Effector CD4-positive, alpha-beta T cell (primary cell): ENCODE measurements at regions not wholly inside any gene's neighbourhood (a gene's known extent, or its start where the extent isn't known, plus 50 kb on each side); places are given as distances from the start of the nearest gene placed in this dataset.

Experiments used
- DNase-seq: peaks from one replicate; pipeline ENCODE4 v3.0.0-alpha.2; 2020

DNA sequence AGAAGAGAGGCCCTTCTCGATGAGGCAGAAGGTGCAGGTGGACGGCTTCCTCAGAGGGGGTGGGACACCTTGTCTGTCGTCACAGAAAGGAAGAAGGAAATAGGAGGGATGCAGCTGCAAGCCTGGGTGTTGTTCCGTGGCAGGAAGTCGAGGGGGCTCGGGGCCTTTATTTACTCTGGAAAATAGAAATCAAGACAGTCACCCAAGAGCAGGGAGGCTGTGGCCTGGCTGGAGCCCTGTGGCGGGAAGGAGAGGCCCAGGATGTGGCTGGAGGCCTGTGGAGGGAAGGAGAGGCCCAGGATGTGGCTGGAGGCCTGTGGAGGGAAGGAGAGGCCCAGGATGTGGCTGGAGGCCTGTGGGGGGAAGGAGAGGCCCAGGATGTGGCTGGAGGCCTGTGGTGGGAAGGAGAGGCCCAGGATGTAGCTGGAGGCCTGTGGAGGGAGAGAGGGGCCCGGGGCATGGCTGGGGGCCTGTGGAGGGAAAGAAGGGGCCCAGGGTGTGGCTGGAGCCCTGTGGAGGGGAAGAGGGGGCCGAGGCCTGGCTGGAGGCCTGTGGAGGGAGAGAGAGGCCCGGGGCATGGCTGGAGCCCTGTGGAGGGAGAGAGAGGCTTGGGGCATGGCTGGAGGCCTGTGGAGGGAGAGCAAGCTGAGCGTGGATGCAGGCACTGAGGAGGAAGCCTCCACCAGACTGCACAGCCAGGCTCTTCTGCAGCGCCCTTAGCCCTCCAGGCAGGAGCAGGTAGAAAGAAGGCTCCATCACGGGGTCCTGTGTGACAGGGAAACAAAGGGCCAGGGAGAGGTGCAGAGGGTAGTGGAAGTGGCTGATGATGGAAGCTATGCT lies 97.3 kb upstream of the SFMBT2 start:
- no peak for DNase-seq

DNA sequence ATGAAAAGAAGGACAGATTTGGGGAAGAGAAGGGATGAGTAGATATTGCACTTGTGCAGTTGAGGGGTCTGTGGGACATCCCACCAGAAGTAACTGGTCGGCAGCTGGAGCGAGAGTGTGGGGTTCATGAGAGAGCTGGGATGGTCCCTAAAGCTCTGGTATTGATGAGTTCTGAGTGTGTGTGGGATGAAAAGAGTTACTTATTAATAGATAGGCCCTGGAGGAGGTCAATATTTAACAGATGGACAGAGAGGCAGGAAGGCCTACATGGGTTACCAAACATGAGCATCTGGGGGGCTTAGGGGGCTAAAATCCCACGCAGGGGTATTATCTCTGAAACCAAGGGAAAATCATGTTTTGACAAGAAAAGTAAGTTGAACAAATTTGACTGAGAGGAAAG lies 95.7 kb upstream of the SFMBT2 start:
- no peak for DNase-seq

DNA sequence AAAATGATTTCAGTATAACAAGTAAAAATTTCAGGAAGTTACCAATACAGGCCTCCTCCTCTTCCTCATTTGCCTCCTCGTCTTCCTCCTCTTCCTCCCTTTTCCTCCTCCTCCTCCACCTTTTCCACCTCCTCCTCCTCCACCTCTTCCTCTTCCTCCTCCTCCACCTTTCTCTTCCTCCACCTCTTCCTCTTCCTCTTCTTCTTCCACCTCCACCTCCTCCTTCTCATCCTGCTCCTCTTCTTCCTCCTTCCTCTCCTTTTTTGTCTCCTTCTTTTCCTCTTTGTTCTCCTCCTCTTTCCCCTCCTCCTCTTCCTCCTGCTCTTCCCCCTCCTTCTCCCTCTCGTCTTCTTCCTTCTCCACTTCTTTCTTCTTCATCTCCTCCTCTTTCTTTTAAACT lies 94.4 kb upstream of the SFMBT2 start:
- DNase-seq: no peak

DNA sequence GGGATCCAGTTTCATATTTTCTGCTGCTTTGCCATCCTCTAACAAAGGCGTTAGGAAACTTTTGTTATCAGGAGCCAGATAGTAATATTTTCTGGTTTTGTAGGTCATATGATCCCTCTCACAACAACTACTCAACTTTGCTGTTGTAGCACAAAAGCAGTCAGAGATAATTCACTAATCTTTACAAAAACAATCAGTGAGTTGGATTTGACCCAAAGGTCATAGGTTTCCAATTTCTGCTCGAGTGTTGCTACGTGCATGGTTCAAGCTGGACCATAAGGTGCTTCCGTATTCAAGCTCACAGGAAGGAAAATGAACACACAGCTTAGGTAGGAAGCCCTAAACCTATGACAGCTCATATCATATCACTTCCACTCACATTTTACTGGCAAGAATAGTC lies 92.4 kb upstream of the SFMBT2 start:
- DNase-seq: no peak

DNA sequence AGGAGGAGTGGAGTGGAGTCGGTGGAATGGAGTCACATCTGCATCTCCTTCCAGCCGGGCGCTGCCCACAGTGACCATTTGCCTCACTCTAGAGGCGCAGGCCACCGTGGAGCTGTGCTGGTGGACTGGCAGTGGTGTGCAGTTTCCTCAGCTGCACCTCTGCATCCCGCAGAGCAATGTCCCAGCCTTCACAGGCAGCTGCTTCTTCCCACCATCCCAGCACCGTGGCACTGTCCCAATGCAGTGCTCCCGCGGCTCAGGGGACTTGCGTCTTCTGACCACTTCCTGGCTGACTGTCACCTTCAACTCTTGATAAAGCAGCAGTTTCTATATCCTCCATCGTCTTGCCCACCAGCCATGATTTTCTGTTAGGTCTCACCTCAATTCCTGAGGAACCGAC lies 90.3 kb upstream of the SFMBT2 start:
- DNase-seq: no peak

- DNase-seq: no peak
Observed at GRCh38 chr10:7498111-7498510, 87.3 kb upstream of the SFMBT2 start.

GRCh38 chr10:7493996-7494395 lies 83.2 kb upstream of the SFMBT2 start:
- DNase-seq: no peak

GRCh38 chr10:7492660-7493046 lies 81.8 kb upstream of the SFMBT2 start:
- no peak for DNase-seq

DNA sequence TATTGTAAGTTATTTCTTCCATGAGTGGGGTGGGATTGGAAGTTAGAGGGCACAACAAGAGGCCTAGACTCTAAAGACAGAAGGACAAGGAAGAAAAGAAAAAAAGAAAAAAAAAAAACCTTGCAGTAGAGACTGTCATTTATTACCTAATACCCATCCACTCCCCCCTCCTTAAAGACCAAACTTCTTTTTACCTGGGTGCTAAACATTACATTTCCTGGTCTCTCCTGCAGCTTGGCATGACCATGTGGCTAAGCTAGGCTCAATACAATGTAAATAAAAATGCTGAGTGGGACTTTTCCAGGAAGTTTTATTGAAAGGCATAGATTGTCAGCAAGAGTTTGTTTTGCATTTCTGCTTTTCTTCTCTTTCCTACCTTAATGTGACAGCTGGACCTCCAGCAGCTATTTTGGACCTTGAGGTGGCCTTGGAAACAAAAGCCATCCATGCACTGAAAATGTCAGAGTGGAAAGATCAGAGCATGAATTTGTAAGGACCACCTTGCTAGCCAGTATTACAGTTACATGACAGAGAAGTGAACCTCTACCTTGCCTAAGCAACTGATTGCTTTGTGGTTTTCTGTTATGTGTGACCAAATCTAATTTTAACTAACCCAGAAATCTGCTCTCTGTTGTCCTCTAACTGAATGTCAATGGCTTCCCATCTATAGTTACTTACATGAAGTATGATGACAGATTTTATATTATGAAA lies 81.3 kb upstream of the SFMBT2 start:
- no peak for DNase-seq

DNA sequence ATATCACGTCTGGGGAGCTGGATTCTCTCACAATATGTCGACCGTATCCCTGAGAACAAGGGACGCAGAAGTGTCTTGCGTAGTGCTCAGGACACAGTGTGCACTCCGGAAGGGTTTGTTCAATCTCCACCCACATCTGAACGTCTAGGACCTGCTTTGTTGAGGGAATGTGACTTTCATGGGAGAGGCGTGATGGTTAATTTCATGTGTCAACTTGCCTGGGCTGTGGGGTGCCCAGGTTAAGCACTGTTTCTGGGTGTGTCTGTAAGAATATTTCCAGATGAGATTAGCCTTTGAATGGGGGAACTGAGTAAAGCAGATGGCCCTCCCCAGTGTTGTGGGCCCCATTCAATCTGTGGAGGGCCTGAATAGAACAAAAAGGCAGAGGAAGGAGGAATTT lies 80.4 kb upstream of the SFMBT2 start:
- DNase-seq: no peak

- no peak for DNase-seq
Observed at GRCh38 chr10:7488418-7488829, 77.6 kb upstream of the SFMBT2 start.

DNA sequence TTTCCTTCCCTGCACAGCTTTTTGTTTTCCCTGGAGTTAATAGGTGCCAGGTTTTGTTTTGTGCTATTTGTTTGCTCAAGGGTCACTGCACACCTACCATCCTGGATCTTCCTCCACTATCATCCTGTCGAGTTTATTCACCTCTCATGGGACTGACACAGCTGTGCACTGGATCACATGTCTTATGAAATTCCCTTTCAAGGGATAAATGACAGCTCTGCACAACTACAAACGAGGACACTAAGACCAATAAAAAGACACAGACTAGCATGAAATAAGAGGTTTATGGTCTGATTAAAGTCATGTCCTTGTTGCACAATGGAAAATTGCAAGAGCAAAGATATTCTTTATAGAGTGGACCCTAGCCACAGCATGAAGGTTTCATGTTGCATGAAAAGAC lies 76.7 kb upstream of the SFMBT2 start:
- DNase-seq: no peak

DNA sequence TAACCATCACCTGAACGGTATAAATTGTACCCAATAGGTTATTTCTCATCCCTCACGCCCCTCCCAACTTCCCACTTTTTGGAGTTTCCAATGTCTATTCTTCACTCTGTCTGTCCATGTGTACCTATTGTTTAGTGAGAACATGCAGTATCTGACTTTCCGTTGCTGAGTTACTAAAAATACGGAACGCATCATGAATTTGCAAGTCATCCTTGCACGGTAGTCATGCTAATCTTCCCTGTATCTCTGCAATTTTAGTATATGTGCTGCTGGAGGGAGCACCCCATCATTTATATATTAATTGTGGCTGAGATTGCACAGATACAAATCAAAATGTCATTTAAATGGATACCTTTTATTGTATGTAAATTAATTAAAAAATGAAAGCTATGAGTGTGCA lies 75.7 kb upstream of the SFMBT2 start:
- DNase-seq: no peak

- DNase-seq: no peak
Observed at GRCh38 chr10:7485799-7486198, 75.0 kb upstream of the SFMBT2 start.

DNA sequence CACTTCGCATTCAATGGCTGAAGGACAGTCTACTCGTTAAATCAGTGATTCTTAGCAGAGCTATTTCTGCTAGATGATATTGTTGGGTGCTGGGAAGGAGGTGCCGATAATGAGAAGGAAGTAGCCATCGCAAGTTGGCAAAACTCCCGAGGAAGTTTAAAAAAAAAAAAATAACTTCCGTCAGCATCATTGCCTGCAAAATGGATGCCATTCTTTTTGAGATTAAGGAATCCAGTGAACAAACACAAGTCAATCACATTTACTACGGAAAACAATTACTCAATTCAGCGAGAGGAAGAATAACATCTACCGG lies 74.4 kb upstream of the SFMBT2 start:
- DNase-seq: no peak

DNA sequence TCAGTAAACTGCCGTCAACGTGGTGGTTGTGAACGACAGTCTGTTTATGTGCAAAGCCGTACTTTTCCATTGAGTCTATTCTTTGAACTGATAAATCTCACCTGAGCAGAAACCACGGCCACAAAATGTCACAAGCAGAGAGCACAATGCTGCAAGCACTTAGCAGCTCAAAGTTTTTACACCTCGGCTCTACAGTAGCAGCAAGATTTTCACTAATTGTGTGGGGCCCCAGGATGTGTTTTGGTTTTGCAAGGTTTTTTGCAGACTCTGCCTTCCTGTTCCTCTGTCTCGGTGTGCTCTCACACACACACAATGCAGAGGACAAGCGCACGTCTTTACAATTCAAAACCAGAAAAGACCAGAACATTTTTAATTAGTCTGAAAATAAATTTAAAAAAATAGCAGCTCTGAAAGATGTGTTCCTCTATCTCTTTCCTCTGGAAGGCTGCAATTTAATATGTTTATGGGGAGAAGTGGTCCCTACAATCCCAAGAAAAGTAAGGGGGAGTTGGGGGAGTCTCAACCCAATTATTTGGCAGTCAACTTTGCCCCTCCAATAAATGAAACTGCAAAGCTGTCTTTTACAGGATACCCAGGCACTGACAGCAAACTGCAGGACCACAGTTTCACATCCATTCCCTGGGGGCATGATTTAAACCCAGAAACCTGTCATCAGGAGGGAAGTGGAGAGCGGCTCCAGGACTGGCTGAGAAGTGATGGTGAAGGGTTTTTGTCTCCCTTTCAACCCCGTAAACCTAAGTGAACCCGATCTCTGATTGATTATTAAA lies 73.8 kb upstream of the SFMBT2 start:
- peak; percentile 31 for DNase-seq

GRCh38 chr10:7483848-7484247 lies 73.0 kb upstream of the SFMBT2 start:
- no peak for DNase-seq

DNA sequence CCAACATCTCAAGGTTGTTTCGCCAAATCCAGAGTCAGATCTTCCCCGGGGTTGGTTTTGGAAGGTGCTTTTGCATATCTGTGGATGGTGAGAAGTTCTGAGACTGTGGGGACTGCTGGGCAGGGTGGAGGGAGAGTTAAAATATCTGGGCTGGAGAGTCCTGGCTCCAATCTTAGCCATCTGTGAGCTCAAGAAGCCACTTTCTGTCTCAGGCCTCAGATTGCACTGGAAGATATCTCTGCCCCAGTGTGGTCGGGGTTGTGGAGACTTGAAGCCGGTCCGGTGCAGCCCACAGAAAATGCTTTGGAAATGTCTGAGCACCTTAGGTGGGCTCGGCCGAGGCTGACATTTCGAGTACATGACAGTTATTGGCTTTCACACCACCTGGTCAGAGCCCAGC lies 72.2 kb upstream of the SFMBT2 start:
- DNase-seq: no peak

DNA sequence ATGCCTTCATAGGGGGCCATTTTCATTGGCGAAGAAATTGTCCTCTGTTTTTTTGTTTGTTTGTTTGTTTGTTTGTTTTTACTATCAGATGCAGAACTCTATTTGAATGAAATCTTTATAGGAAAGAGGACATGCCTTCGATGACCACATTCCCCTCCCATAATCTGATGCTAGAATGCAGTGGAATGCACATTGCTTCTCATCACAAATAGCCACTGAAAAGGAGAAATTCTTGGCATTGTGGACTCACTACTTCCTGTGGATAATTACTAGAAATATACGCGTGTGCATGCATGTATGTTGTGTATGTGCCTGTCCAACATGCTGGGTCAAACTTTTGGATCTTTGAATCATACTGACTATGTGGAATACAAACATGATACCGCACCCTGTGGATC lies 70.5 kb upstream of the SFMBT2 start:
- DNase-seq: no peak

DNA sequence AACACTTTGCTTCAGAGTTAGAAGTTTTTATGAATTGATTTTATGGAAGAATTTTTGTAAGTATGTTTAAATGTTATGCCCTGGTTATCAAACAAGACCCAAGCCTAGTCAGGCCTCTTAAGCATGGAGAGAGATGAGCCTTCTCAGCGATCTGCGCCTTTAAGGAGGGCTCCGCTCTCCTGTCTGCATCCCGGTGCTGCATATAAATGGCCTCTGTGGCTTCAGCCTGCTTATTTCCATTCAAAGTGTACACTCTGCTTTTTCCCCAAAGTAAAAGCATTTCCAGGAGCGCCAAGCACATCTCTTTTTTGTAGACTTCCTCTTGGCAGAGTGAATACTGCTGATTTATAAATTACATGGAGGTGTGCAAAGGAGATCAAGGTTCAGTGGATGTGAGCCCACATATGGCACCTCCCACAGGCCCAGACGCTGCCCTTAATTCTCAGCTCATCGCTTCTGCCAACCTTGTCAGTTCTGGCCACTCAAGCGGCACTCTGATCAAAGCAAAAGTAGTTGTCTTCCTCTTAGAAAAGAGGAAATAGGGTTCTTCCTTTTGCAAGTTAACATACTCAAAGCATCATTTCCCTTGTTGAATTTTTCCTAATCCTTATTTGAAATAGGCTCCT lies 70.0 kb upstream of the SFMBT2 start:
- DNase-seq: no peak

DNA sequence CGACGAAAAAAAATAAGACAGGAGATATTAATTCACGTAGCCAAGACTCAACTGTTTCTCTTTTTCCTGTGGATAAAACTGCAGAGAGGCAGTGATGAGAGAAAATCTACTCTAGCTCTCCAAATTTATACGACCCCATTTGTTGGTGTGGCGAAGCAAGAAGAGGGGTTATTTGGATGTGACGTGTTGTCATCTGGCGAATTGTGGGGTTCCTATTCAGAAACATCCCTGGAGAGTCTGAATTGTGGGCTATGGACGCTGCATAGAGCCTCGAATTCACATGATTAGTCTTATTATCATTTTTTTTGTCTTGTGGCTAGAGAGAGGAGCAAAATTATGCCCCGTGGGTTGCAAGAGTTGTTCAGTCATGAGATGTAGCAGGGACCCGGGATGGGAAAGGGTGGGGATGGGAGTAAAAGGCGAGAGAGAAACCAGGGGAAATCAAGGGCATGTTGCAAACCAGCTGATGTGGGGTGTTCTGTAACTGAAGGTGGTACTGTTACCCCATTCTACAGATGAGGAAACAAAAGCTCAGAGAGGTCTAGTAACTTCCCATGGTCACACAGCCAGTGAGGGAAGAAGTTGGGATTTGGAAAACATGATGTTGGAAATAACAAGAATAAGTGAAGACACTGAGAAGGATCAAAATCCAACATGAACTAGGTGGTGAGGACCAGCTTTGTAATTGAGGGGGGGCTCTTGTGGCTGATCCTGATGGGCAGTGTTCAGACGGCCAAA lies 69.2 kb upstream of the SFMBT2 start:
- no peak for DNase-seq

DNA sequence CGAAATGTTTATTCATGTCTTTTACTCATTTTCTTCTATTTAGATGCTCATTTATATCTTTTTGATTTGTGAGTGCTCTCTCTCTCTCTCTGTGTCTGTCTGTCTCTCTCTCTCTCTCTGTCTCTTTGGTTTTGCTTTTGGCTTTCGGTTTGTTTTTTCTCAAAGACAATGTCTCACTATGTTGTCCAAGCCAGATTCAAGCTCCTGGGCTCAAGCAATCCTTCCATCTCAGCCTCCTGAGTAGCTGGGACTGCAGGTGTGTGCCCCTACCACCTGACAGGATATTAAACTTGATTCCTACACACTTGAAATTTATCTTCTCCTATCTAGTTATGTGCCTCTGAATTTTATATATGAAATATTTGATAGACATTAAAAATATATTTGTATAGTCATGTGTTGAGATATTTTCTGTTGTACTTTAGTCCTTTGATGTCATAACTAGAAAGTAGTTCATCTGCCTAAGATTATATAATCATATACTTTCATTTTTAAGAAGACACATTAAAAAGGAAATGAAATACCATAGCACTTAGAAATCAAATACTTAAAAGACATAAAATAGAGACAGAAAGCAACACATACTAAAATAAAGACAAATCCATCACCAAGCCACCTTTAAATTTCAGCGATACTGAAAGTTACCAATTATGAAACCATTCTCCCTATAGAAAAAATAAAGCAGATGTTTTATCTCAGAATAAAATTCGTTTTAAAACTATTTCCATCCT lies 68.1 kb upstream of the SFMBT2 start:
- DNase-seq: no peak
